Tongue (tissue), 1 donor: ENCODE measurements at regions not wholly inside any gene's neighbourhood (a gene's known extent, or its start where the extent isn't known, plus 50 kb on each side); places are given as distances from the start of the nearest gene placed in this dataset.
"Not testable (repeated sequence)": the region's sequence is repeated elsewhere in the genome, so short reads cannot be mapped to it uniquely, and the experiment has no call there.

ENCODE experiments used
- DNase-seq: peaks from one replicate; pipeline ENCODE4 v3.0.0-alpha.2; 2015

DNA sequence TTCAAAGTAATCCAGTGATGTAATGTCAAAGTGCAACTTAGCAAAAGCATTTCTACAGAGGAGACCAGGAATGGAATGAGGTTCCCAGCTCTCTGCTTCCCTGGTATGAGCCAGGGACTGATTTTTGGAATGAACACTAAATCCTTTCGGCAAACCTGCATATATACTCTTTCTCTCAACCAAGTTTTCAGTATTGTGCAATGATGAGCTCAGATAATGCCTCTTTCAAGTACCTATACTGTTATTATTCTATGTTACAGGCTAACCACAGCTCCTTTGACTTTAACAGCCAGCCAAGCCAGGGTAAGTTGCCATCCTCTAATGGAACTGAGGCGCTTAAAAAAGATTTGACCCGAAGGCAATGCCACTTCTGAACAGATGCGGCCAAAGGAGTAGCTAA is 104.9 kb upstream of the FSCB start:
- DNase-seq = no peak

DNA sequence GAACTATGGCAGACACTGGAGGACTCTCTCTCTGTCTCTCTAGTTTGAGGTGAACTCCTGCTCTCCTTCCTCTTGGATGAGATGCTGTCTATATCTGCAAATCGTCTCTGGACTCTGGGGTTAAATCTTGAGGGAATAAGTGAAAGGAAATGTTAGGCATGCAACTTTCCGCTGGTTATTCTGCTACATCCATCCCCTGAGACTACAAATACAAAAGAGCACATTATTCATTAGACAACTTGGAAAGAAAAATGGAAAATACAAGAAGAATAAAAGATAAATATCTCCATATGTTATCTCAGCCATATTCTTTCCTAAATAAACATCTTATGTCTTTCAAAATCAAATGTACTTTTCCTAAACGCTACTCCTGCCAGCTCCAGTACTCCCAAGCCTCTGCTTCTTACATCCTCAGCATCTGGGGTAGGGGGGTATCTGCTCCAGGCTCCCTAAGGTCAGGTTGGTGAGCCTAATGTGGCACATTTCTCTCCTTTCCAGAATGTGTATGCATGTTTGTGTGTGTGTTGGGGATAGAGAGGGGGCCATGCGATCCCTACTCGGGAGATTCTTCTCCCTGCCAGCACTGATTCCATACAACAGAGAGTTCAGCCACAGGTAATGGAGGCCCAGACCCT is 102.9 kb upstream of the FSCB start:
- peak; percentile 36 for DNase-seq

DNA sequence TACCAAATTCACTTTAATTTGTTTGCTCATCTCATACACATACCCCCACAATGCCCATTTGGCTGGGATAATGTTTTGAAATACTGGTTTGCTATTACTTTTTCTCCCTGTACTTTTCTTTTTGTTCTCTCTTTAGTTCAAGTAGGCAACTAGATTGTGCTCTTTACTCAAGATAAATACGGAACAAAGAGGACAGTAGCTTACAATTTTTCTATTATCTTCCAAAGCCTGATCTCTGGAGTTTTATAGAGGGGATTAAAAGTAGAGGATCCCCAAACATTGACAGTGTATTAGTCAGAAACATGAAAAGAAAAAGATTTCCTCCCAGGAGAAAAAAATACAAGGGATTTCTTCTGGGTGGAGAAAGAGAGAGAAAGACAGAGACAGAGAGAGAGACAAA is 102.1 kb upstream of the FSCB start:
- no peak for DNase-seq

DNA sequence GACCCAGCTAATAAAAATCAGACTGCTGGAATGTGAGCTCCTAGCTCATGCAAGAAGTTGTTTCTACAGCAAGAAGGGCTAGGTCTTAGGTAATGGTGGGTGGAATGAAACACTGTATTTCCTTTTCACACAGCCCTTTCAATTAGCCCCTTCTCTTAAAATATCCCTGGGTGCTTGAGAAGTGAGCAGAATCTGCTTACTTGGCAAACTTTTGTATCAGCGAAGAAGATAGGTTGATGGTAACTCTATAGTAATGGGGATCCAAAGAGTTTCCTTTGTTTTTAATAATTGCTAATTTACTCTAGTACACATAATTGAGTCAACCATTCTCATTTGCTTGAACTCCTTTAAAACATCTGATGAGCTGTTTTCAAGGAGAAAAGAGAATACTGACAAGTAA is 100.6 kb upstream of the FSCB start:
- no peak for DNase-seq

DNA sequence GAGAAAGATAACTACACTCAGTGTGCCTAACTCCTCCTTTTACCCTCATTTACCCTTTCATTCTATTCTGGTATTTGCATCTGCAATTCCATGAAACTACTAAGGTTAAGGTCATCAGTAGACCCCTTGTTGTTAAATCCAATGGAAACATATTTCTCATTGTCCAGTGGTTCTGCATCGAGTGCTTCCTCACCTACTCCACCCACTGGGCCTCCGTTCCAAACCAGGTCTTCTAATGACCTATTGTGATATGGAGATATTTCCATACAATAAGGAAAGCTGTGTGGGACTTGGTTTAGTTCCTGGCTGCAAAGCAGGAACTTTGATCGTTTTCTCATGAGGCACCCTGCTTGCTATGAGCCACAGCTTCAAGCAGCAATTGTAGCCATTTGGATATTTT is 99.5 kb upstream of the FSCB start:
- DNase-seq = no peak

GRCh38 chr14:44601266-44601665 is 94.2 kb upstream of the FSCB start:
- not testable (repeated sequence) for DNase-seq

GRCh38 chr14:44589180-44589579 is 82.1 kb upstream of the FSCB start:
- no peak for DNase-seq

DNA sequence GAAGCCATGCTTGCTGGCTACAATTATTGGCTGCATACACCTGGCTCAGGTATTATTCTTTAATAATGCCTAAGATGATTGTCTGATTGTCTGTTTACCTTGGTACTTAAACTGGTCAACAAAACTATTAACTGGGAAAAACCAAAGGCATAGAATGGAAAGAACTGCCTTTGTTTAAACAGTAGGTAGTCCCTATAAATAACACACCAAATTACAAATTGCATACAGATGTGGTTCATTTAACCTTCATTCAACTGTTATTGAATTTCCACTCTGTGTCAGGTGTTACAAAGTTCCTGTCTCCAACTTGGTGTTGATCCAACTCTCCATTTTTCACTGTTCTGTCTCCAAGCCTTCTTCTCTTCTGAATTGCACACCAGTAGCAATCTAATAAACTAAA is 79.8 kb upstream of the FSCB start:
- DNase-seq = peak; percentile 15

- peak; percentile 26 for DNase-seq
Observed at GRCh38 chr14:44576356-44576755, 69.3 kb upstream of the FSCB start.

DNA sequence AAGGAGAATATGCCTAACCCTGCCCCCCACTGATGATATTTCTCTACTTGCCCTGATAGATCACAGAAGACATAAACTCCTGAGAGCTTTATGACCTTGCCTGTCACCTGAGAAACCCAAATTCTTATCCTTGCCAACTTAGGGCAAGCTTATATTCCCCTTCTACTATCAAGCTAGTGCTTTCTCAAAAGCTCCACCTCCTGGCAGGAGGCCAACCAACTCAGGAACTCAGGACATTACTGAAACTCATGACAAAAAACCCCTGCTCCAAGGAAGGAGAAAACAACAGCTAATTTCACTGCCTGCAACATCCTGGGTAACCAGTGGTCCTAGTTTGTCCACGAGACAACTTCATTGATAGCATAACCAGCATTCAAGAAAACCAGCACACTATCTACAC is 60.9 kb upstream of the FSCB start:
- DNase-seq = no peak

DNA sequence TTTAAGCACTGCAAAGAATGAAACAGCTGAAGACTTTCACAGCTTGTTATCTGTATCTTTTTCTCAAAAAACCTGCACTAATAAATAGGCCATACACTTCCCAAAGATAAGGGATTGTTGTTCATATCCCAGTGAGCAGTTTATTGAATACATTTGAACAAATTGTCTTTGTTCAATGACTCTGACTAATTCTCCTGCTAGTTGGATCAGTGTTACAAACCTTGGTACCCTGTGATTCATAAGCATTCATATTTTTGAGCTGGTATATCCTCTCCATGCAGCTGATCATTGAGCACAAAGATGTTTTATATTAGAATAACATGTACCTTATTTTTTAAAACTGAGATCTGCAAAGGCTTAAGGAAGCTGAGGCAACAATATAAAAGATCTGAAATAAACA is 58.9 kb upstream of the FSCB start:
- DNase-seq = no peak

DNA sequence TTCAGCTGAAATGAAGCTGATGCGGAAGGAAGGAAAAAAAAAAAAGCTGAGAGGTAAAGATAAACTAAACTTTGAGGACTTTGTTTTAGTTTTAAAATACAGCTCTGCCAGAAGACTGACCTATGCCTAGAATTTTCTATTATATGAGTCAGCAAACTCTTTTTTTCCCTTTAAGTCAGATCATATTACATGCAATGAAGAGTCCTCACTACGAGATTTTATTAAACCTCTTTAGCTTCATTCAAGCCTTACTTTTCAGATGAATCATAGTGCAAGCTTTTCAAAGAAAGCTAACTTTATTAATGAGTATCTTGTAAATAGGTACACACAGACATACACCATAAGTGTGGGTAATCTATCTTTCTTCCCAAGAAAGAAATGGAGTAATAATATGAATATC is 57.8 kb upstream of the FSCB start:
- DNase-seq = no peak
